HG03439 (cell line): ENCODE measurements at regions not wholly inside any gene's neighbourhood (a gene's known extent, or its start where the extent isn't known, plus 50 kb on each side); places are given as distances from the start of the nearest gene placed in this dataset.
"Not testable (repeated sequence)": the region's sequence is repeated elsewhere in the genome, so short reads cannot be mapped to it uniquely, and the experiment has no call there.

ENCODE experiments used
- ATAC-seq: cut with Tn5 transposase; IDR thresholded peaks from one replicate; pipeline ENCODE4 v1.9.1; 2021; ENCODE audit warnings: mild to moderate bottlenecking, moderate library complexity; ENCODE audit not compliant: unreplicated experiment

DNA sequence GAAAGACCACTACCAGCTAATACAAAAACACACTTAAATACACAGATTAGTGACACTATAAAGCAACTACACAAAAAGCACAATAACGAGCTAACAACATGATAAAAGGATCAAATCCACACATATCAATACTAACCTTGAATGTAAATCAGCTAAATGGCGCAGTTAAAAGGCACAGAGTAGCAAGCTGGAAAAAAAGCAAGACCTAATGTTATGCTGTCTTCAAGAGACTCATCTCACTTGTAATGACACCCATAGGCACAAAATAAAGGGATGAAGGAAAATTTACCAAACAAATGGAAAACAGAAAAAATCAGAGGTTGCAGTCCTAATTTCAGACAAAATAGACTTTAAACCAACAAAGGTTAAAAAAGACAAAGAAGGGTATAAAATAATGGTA, 86.3 kb downstream of the NUS1 start:
- ATAC-seq: no peak

- ATAC-seq: peak; percentile 99
Measured at GRCh38 chr6:117771403-117771802, 96.1 kb downstream of the NUS1 start.

DNA sequence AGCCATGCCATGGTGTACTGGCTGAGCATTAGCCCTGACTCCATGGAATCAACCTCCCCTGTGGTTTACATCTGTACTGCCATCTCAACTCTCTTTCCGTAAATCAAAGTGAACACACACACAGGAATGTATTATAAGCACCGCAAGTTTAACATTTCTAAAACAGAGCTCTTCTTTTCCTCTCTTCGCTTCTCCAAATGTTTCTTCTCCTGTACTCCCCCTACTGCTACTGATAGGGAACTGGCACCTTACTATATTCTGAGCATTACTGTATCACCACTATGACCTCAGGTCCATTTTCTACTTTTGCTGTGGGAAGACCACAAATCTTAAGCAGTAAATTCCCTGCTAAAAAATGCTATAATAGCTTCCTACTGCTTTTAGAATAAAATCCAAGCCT, 101.2 kb downstream of the NUS1 start:
- ATAC-seq: no peak

DNA sequence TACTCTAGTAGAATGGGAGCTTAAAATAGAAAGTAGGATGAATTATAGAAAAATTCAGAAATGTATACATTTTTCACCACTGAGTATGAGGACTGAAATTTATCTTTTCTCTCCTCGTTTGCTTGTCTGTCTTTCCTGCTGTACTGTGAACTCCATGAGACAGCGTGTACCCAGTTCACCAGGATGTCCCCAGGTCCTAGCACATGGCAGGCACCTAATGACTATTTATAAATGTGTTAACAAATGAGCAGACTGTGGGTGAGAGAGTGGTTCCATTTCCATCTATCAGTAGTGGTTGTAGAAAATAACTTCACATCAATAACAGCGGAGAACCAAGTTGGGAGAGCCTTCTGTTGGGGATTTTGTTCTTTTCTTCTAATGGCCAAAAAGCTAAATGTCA, 106.3 kb downstream of the NUS1 start:
- no peak for ATAC-seq

- no peak for ATAC-seq
Measured at GRCh38 chr6:117783279-117783678, 108.0 kb downstream of the NUS1 start.

GRCh38 chr6:117791012-117791411, 115.7 kb downstream of the NUS1 start:
- ATAC-seq: no peak

- no peak for ATAC-seq
Measured at GRCh38 chr6:117795234-117795633, 111.8 kb upstream of the SLC35F1 start.

GRCh38 chr6:117798819-117799218, 108.2 kb upstream of the SLC35F1 start:
- not testable (repeated sequence) for ATAC-seq

DNA sequence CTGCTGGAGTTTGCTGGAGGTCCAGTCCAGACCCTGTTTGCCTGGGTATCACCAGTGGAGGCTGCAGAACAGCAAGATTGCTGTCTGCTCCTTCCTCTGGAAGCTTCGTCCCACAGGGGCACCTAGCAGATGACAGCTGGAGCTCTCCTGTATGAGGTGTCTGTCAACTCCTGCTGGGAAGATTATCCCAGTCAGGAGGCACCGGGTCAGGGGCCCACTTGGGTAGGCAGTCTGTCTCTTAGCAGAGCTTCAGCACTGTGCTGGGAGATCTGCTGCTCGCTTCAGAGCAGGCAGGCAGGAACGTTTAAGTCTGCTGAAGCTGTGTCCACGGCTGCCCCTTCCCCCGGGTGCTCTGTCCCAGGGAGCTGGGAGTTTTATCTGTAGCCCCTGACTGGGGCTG, 96.8 kb upstream of the SLC35F1 start:
- ATAC-seq: no peak

DNA sequence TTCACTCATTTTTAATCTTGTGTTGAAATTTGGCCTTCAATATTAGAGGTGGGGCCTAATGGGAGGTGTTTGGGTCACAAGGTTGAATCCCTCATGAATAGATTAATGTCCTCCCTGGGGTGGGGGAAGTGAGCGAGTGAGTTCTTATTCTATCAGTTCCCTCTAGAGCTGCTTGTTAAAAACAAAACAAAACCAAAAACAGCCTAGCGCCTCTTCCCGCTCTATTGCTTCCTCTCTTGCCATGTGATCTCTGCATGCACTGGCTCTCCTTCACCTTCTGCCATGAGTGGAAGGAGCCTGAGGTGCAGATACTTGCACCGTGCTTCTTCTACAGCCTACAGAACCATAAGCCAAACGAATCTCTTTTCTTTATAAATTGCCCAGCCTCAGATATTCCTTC, 89.6 kb upstream of the SLC35F1 start:
- ATAC-seq: no peak

GRCh38 chr6:117817992-117818391, 89.1 kb upstream of the SLC35F1 start:
- no peak for ATAC-seq

GRCh38 chr6:117818449-117818848, 88.6 kb upstream of the SLC35F1 start:
- ATAC-seq: no peak

DNA sequence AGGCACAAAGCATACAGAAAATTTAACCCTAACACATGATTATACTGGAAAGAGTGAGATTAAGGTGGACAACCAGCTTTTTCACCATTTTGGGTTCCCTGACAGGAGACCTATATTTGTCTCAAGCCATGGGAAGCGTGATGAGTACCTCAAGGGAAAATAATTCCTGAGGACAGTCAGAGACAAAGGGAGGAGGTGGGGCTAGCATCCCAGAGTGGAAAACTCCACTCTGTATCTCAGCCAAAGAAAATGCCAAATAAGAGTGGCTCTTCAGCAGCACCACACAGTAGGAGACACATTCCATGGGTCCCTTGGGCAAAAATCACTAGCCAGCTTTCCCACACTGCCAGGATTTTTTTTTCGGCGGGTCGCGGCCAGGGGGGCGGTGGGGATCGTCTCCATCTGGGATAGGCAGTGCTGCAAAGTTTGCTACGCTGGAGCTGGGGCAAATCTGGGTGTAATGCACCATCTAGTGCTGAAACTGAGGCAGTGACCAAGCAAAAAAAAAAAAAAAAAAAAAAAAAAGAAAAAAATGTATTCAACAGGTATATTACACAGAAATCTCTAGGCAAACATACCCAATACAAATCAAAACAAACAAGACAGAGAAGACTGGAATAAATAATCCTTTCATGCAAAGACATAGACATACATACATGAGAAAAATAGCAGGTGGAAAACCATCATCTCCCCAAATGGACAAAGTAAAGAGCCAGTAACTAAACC, 77.3 kb upstream of the SLC35F1 start:
- no peak for ATAC-seq

GRCh38 chr6:117837261-117837660, 69.8 kb upstream of the SLC35F1 start:
- ATAC-seq: no peak

DNA sequence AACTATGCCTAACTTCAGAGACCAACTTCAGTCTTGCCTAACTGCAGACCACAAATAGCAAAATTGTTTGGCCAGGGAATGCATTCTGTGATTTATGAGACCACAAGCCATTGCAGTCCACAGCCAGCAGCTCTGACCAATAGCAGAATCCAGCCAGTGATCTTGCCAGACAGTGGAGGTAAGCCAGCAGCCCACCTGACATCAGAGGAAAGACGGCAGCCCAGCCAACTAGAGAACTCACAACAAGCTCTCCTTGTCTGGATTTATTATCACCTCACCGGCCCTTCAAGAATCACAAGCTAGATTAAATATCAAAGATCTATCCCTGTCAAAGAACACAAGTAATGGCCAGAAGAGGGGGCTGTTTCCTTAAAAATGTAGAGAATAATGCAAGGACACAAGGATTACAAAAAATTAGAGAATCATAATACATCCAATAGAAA, 66.5 kb upstream of the SLC35F1 start:
- no peak for ATAC-seq

DNA sequence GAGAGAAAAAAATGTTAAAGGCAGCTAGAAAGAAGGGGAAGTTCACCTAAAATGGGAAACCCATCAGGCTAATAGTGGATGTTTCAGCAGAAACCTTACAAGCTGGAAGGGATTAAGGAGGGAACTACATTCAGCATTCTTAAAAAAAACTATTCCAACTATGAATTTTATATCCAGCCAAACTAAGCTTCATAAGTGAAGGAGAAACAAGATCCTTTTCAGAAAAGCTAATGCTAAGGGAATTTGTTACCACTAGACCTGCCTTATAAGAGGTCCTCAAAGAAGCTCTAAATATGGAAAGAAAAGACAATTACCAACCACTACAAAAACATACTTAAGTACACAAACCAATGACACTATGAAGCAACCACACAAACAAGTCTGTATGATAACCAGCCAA, 59.2 kb upstream of the SLC35F1 start:
- ATAC-seq: no peak

GRCh38 chr6:117849087-117849486, 58.0 kb upstream of the SLC35F1 start:
- no peak for ATAC-seq
